ENCODE measurements at regions not wholly inside any gene's neighbourhood (a gene's known extent, or its start where the extent isn't known, plus 50 kb on each side); places are given as distances from the start of the nearest gene placed in this dataset.

DNA sequence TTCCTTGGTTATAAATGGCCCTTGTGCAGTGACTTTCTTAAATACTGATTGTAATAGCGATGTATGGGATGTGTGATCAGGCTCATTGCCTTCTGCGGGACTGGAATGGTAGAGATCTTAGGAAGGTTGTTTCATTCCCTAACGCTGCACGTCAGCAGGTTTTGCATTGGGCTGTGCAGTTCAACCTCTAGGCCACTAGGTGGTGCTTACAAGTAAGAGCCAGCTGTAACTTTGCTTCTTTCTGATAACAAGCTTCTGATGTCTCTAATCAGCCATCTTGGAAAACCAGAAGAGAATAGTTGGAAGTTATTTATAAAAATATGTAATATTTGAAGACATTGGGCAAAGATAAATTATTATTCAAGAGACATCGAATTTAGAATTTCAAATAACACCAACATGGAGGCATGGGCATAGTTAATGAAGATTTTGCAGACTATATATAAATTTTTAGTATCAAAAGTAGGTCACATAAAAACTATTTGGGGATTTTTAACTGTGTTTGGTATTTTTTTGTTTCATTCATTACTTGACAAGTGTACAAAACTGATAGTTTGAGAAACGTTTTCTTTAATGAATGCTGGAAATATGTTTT, 339.7 kb upstream of the PCDH7 start:
- Histone ChIP-seq H3F3A (ENCODE audit: insufficient read depth, low read depth) (no peaks in the 10 kb centered on the region), H3K4me2 (peak overlapping the region; percentile 17; the same call in 1 of the 2 replicates), H3K4me3 (no peak overlapping the region), H2AFZ (peak overlapping the region; percentile 35), H3K27me3 (ENCODE audit: insufficient read depth, low read depth) (no peaks in the 10 kb centered on the region), H3K27ac (no peak overlapping the region), H3K4me1 (replicated peaks; ENCODE audit: insufficient read depth) (no peaks in the 10 kb centered on the region), H3K36me3 (ENCODE audit: low read depth) (no peaks in the 10 kb centered on the region), H3K79me2 (ENCODE audit: low read depth) (no peaks in the 10 kb centered on the region), H3K9me2 (ENCODE audit: insufficient read depth) (no peaks in the 10 kb centered on the region), H3K9me3 (ENCODE audit: insufficient read depth, low read depth) (no peaks in the 10 kb centered on the region), H4K20me1 (ENCODE audit: insufficient read depth) (no peaks in the 10 kb centered on the region)
- no TSS peak for BruUV-seq (replicated peaks)
- ChIA-PET POLR2A (ENCODE audit: unreplicated experiment) (no interaction called here), CTCF (no interaction called here)
- intact Hi-C loops (cut with micrococcal nuclease; ENCODE audit: unreplicated experiment) = no loop called here
- TF ChIP-seq, protein P1, sequence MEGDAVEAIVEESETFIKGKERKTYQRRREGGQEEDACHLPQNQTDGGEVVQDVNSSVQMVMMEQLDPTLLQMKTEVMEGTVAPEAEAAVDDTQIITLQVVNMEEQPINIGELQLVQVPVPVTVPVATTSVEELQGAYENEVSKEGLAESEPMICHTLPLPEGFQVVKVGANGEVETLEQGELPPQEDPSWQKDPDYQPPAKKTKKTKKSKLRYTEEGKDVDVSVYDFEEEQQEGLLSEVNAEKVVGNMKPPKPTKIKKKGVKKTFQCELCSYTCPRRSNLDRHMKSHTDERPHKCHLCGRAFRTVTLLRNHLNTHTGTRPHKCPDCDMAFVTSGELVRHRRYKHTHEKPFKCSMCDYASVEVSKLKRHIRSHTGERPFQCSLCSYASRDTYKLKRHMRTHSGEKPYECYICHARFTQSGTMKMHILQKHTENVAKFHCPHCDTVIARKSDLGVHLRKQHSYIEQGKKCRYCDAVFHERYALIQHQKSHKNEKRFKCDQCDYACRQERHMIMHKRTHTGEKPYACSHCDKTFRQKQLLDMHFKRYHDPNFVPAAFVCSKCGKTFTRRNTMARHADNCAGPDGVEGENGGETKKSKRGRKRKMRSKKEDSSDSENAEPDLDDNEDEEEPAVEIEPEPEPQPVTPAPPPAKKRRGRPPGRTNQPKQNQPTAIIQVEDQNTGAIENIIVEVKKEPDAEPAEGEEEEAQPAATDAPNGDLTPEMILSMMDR (conservative IDR thresholded peaks at IDR 0.05) = peak; percentile 82
- TF ChIP-seq EZH2 (IDR thresholded peaks at IDR 0.05; ENCODE audit: low read depth) = no peak
- peak; percentile 33 to 35 for DNase-seq

DNA sequence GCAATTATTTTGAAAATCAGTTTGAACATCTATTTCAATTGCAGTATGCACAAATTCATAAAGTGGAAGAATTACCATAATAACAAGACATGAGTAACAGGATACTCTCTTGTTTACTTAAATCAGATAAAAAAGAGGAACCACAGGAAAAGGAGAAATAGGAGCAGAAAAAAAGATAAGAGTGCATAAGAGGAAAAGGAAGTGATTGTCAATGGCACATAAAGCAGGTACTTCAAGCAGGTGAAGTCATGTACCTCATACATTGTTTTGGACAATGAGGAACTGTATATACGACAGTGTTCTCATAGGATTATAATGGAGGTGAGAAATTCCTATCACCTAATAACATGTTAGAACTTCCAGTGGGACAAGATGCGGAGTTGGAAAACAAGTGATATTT, 334.5 kb upstream of the PCDH7 start:
- H3K27me3 ChIP-seq (ENCODE audit: insufficient read depth, low read depth) = no peaks in the 10 kb centered on the region
- H3K36me3 ChIP-seq (ENCODE audit: low read depth) = no peaks in the 10 kb centered on the region
- no peaks in the 10 kb centered on the region for H3K79me2 ChIP-seq (ENCODE audit: low read depth)
- H3K4me1 ChIP-seq (replicated peaks; ENCODE audit: insufficient read depth) = no peaks in the 10 kb centered on the region
- no peak overlapping the region for H3K4me3 ChIP-seq
- ChIA-PET CTCF (no interaction called here), POLR2A (ENCODE audit: unreplicated experiment) (no interaction called here)
- no peaks in the 10 kb centered on the region for H3K9me3 ChIP-seq (ENCODE audit: insufficient read depth, low read depth)
- TF ChIP-seq EZH2 (IDR thresholded peaks at IDR 0.05; ENCODE audit: low read depth) = no peak
- TF ChIP-seq, protein P1 (conservative IDR thresholded peaks at IDR 0.05) = no peak
- H3K9me2 ChIP-seq (ENCODE audit: insufficient read depth) = no peaks in the 10 kb centered on the region
- no peak overlapping the region for H3K4me2 ChIP-seq
- H4K20me1 ChIP-seq (ENCODE audit: insufficient read depth) = no peaks in the 10 kb centered on the region
- no peak for DNase-seq
- no TSS peak for BruUV-seq (replicated peaks)
- no peak overlapping the region for H3K27ac ChIP-seq
- no peaks in the 10 kb centered on the region for H3F3A ChIP-seq (ENCODE audit: insufficient read depth, low read depth)
- H2AFZ ChIP-seq = no peak overlapping the region
- intact Hi-C loops (cut with micrococcal nuclease; ENCODE audit: unreplicated experiment) = no loop called here

DNA sequence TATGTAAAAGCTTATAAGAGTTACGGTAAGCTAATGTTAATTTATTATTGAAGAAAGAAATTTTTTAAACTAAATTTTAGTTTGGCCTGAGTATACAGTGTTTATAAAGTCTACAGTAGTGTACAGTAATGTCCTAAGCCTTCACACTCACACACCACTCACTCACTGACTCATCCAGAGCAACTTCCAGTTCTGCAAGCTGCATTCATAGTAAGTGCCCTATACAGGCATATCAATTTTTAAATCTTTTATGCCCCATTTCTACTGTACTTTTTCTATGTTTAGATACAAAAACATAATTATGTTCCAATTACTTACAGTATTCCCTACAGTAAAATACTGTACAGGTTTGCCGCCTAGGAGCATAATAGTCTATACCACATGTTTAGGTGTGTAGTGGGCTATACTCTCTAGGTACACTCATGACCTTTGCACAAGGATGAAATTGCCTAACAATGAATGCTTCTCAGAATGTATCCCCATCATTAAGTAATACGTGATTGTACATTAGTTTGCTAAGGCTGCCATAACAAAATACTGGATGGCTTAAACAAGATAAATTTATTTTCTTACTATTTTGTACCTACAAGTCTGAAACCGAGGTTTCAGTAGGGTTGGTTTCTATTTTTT, 333.8 kb upstream of the PCDH7 start:
- no peak overlapping the region for H3K4me2 ChIP-seq
- BruUV-seq (replicated peaks) = no TSS peak
- CTCF ChIA-PET = no interaction called here

More for the DNA sequence above, 333.8 kb upstream of the PCDH7 start:
- no peak overlapping the region for H2AFZ ChIP-seq
- H3K4me1 ChIP-seq (replicated peaks; ENCODE audit: insufficient read depth) = no peaks in the 10 kb centered on the region
- no peak for TF ChIP-seq EZH2 (IDR thresholded peaks at IDR 0.05; ENCODE audit: low read depth)
- TF ChIP-seq, protein P1 (conservative IDR thresholded peaks at IDR 0.05) = no peak
- H3K27ac ChIP-seq = no peak overlapping the region
- no peaks in the 10 kb centered on the region for H3K27me3 ChIP-seq (ENCODE audit: insufficient read depth, low read depth)
- intact Hi-C loops (cut with micrococcal nuclease; ENCODE audit: unreplicated experiment) = no loop called here
- H3K9me2 ChIP-seq (ENCODE audit: insufficient read depth) = no peaks in the 10 kb centered on the region
- DNase-seq = no peak
- H3K36me3 ChIP-seq (ENCODE audit: low read depth) = no peaks in the 10 kb centered on the region
- no peaks in the 10 kb centered on the region for H3F3A ChIP-seq (ENCODE audit: insufficient read depth, low read depth)
- no peak overlapping the region for H3K4me3 ChIP-seq
- POLR2A ChIA-PET (ENCODE audit: unreplicated experiment) = no interaction called here
- H4K20me1 ChIP-seq (ENCODE audit: insufficient read depth) = no peaks in the 10 kb centered on the region
- no peaks in the 10 kb centered on the region for H3K79me2 ChIP-seq (ENCODE audit: low read depth)
- H3K9me3 ChIP-seq (ENCODE audit: insufficient read depth, low read depth) = no peaks in the 10 kb centered on the region
